Large intestine (tissue), 3 donors: ENCODE measurements at regions not wholly inside any gene's neighbourhood (a gene's known extent, or its start where the extent isn't known, plus 50 kb on each side); places are given as distances from the start of the nearest gene placed in this dataset.

Source experiments
- DNase-seq, 2 donors: peaks; one replicate each; pipeline versions ENCODE4 v3.0.0 to v3.0.0-alpha.2; 2013
- H3K27ac ChIP-seq: one replicate; pipeline ENCODE4 v1.5.1; 2013; ENCODE audit warnings: low read length
- H3K27me3 ChIP-seq: 2 replicates; pipeline ENCODE4 v1.6.1; 2013; ENCODE audit warnings: low read length; ENCODE audit not compliant: control insufficient read depth, insufficient read depth
- H3K36me3 ChIP-seq: 2 replicates; pipeline ENCODE4 v1.6.1; 2013; ENCODE audit warnings: low read length; ENCODE audit not compliant: control insufficient read depth, insufficient read depth
- H3K4me1 ChIP-seq: one replicate; pipeline ENCODE4 v1.6.1; 2013; ENCODE audit warnings: low read length; ENCODE audit not compliant: control insufficient read depth, insufficient read depth
- H3K4me3 ChIP-seq: one replicate; pipeline ENCODE4 v1.5.1; 2013; ENCODE audit warnings: low read length
- H3K9me3 ChIP-seq: one replicate; pipeline ENCODE4 v1.6.1; 2013; ENCODE audit warnings: mild to moderate bottlenecking, low read depth, low read length, moderate library complexity; ENCODE audit not compliant: control insufficient read depth
- WGBS: methylation state at CpG from one replicate; pipeline ENCODE4 v1.1.5; 2013; ENCODE audit warnings: low lambda C conversion rate; ENCODE audit not compliant: insufficient coverage; 5-methylcytosine and 5-hydroxymethylcytosine counted together

DNA sequence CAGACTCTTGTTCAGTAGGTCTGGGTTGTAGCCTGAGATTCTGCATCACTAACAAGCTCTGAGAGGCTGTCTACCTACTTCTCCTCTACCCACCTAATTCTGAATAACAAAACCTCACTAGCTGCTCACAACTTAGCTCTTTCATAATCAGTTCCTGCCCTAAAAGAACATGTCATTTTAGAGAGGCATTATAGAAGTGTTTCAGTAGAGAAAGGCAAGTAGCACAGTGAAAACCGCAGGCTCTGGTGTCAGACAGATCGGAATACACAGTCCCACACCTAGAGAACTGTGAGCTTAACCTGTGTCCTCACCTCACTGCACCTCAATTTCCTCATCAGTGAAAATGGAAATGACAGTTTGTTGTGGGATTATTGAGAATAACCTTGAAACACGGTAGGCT is 1337.6 kb upstream of the TENM4 start:
- Histone ChIP-seq H3K4me1 (no peaks in the 10 kb centered on the region), H3K27ac (no peak overlapping the region), H3K27me3 (no peaks in the 10 kb centered on the region), H3K9me3 (no peaks in the 10 kb centered on the region), H3K4me3 (no peak overlapping the region), H3K36me3 (no peaks in the 10 kb centered on the region)
- no peak for DNase-seq
- WGBS: 73% methylated on average over 2 of the region's 3 CpGs

DNA sequence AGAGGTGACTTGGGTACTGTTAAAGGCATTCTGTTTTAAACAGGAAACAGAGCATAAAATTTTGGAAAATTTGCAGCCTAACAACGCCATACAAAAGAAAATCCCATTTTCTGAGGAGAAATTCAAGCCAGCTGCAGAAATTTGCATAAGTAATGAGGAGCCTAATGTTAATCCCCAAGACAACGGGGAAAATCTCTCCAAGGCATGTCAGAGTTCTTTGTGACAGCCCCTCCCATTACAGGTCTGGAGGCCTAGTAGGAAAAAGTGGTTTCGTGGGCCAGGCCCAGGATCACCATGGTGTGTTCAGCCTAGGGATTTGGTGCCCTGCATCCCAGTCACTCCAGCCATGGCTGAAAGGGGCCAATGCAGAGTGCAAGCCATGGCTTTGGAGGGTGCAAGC is 1333.1 kb upstream of the TENM4 start:
- DNase-seq: no peak
- WGBS: no CpG with 5 or more reads among the region's 3 CpGs
- no peaks in the 10 kb centered on the region for H3K36me3 ChIP-seq
- no peaks in the 10 kb centered on the region for H3K4me1 ChIP-seq
- no peak overlapping the region for H3K27ac ChIP-seq
- no peaks in the 10 kb centered on the region for H3K9me3 ChIP-seq
- no peak overlapping the region for H3K4me3 ChIP-seq
- no peaks in the 10 kb centered on the region for H3K27me3 ChIP-seq

DNA sequence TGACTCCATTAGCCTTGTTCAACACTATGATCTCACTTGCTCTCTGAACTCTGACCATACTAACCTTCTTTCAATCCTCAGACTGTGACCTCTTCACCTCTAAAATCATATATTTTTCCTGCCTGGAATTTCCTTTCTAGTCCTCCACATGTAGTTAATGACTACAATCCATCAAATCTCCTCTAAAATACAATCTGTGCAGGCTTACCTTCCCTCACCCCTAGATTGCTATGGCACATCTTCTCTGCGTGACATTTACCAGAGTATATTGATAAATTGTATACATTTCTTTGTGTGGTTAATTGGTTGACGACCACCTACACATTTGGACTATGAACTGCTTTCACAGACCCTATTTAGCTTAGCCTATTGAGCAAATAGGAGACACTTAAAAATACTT is 1330.2 kb upstream of the TENM4 start:
- H3K27me3 ChIP-seq: no peaks in the 10 kb centered on the region
- H3K9me3 ChIP-seq: no peaks in the 10 kb centered on the region
- H3K4me3 ChIP-seq: no peak overlapping the region
- no peaks in the 10 kb centered on the region for H3K36me3 ChIP-seq
- no peaks in the 10 kb centered on the region for H3K4me1 ChIP-seq
- DNase-seq: no peak
- no peak overlapping the region for H3K27ac ChIP-seq
- WGBS: no CpG with 5 or more reads among the region's 2 CpGs

DNA sequence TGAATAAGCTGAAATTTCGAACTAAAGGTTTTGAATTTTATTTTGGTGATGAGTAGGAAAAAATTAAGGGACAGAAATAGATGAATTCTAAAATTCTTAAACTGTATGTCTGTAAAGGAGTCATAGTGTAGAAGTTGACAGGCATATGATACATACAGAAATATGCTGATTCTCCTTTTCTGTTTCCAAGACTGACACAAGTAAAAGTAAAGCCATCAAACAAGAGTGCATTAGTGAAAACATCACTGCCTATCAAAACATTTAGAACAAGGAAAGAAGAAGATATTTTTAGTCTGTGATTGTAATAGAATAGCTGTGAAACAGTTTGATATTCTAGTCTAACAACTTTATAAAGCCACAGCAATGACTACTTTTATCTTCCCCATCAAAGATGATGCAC is 1318.0 kb upstream of the TENM4 start:
- Histone ChIP-seq H3K9me3 (no peaks in the 10 kb centered on the region), H3K36me3 (no peaks in the 10 kb centered on the region), H3K4me3 (no peak overlapping the region), H3K4me1 (no peaks in the 10 kb centered on the region), H3K27me3 (no peaks in the 10 kb centered on the region), H3K27ac (no peak overlapping the region)
- WGBS: no CpG with 5 or more reads among the region's 1 CpG
- no peak for DNase-seq

DNA sequence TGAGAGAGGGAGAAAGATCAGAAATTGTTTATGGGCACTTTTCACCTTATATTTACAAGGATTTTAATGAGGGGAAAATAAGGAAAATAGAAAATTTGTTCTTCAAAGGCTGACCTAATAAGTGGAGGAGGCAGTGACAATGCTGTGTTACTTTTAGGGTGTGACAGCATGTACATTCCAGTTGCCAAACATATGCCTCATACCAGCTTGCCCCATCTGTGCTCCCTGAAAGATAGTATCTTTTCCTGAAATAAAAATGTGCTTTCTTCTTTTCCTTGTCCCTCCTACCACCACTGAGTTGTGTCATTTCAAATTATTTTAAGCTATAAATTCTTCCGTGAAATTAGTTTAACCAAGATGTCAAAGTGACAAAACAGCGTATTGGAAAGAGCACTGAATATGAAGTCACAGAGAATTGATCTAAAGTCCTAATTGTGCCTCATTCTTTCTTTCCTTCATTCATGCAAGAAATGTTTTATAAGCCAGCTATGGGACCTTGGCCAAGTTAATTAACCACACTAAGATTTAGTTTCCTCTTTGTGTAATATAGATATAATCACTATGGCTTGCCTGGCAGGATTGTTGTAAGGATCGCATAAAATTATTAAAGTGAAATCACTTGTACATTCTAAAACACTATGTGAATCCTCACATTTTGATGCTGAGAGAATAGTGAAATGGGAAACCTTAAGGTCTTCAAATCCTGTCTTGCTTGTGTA is 1307.5 kb upstream of the TENM4 start:
- Histone ChIP-seq H3K4me1 (no peaks in the 10 kb centered on the region), H3K27ac (no peak overlapping the region), H3K36me3 (no peaks in the 10 kb centered on the region), H3K4me3 (no peak overlapping the region), H3K9me3 (no peaks in the 10 kb centered on the region), H3K27me3 (peaks cover 2% of the 10 kb centered on the region)
- WGBS: 92% methylated on average over 2 of the region's 3 CpGs
- no peak for DNase-seq

DNA sequence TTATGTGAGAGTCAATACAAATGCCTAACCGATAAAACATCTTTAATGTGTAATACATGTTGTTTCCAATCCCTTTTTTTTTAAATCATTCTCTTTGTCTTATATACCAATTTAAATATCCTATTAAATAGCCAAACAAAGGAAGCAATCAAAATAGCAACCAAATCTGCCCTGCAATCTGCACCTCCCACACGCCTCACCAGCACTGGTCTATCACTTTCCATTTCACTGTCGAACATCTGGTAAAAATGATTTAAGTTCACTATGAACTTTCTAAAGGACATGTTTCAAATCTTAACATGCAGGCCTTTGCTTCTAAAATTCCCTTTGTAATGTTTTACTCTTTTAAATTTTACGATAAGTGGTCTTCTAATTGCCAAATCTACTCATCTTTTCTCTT is 1305.5 kb upstream of the TENM4 start:
- H3K4me3 ChIP-seq: no peak overlapping the region
- 90% methylated on average over 2 of the region's 4 CpGs for WGBS
- no peaks in the 10 kb centered on the region for H3K36me3 ChIP-seq
- no peak overlapping the region for H3K27ac ChIP-seq
- peaks cover 2% of the 10 kb centered on the region for H3K27me3 ChIP-seq
- no peaks in the 10 kb centered on the region for H3K4me1 ChIP-seq
- H3K9me3 ChIP-seq: no peaks in the 10 kb centered on the region
- no peak for DNase-seq

DNA sequence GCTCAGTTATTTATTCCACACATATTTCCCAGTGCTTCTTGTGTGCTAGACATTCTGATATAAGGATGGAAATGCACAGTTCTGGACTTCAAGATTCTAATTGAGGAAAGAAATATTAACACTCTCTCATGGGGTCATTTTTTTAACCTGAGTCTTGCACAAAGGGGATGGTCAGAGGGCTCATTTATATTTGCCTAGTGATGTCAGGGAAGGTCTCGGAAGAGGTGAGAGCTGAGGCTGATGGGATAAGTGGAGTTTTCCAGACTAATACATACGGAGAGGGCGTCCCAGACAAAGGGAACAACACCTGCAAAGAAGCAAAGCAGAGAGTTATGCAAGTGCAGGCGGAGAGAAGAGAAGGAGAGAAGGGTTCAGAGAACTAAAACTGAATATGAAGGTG is 1304.6 kb upstream of the TENM4 start:
- Histone ChIP-seq H3K27me3 (peaks cover 2% of the 10 kb centered on the region), H3K27ac (no peak overlapping the region), H3K9me3 (no peaks in the 10 kb centered on the region), H3K4me3 (no peak overlapping the region), H3K4me1 (no peaks in the 10 kb centered on the region), H3K36me3 (no peaks in the 10 kb centered on the region)
- WGBS: 100% methylated on average over 3 of the region's 4 CpGs
- DNase-seq: no peak

DNA sequence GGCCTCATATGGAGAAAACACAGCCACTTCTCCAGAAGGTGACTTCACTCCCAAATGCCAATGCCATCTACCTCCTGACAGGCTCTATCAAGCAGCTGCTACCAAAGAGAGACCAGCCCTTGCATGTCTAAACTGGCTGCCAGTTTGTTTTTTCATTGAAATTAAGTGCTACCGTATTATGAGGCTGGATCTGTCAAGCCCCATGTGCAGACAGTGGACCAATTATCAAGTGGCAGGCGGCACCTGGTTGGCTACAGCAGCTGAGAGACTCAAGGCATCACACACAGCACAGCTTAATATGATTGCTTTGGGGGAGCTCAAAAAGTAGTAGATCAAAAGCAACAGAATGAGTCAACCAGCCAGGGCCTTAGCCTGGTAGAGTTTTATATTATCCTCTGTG is 1293.0 kb upstream of the TENM4 start:
- H3K4me3 ChIP-seq: no peak overlapping the region
- H3K27me3 ChIP-seq: no peaks in the 10 kb centered on the region
- no peaks in the 10 kb centered on the region for H3K36me3 ChIP-seq
- no peak for DNase-seq
- no CpG with 5 or more reads among the region's 2 CpGs for WGBS
- no peaks in the 10 kb centered on the region for H3K4me1 ChIP-seq
- no peaks in the 10 kb centered on the region for H3K9me3 ChIP-seq
- no peak overlapping the region for H3K27ac ChIP-seq

DNA sequence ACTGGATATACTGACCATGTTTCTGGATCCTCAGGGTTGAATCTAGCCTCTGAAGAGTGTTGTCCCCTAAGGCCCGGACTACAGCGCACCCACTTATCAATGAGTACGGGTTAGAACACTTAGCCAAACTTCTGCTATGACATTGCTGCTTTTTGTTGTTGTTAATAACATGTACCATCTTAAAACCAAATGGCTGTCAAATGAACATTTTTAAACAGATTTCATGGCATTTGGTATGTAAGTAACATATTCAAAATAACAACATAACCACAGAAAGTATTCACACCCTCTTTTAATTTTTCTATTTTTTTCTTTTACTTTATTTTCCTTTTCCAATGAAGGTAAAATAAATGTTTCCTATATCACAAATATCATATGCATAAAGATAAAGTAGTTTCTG is 1292.5 kb upstream of the TENM4 start:
- Histone ChIP-seq H3K27ac (no peak overlapping the region), H3K36me3 (no peaks in the 10 kb centered on the region), H3K4me3 (no peak overlapping the region), H3K9me3 (no peaks in the 10 kb centered on the region), H3K4me1 (no peaks in the 10 kb centered on the region), H3K27me3 (no peaks in the 10 kb centered on the region)
- WGBS: no CpG with 5 or more reads among the region's 3 CpGs
- DNase-seq: no peak

DNA sequence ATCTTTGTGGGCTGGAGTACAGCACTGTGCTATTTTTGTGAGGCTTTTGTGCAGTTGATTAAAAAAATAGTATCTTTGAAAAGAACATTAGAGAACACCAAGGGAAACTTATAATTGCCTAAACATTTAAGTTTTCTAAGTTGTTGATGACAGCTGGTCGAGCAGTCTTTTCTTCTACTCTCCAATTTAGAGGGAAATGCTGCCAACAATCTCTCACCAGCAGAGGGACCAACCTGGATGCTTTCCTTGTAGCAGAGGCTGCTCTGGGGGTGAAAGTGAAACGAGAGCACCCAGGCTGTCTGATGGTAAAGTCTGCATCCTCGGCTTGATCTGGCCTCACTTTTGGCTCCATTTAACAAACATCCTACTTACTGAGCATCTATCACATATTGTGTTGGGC is 1286.5 kb upstream of the TENM4 start:
- WGBS: no CpG with 5 or more reads among the region's 3 CpGs
- peak; percentile 5 to 36 for DNase-seq
- H3K4me1 ChIP-seq: no peaks in the 10 kb centered on the region

DNA sequence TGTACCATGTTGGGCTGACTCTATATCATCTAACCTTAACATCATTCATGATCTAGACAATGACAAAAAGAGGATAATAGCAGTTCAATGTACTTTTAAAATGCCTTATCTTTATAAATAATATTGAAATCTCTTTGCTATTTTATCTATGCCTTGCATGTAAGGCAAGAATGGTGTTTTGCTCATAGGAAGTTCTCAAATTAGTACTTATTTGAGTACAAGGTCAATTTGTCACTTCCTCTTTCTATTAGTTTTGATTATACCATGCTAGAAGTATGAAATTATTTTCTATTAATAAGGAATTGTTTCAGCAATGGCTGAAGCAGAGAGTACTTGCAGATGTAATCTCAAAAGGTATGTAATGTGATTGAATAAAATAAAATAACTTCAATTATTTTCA is 1285.4 kb upstream of the TENM4 start:
- no peaks in the 10 kb centered on the region for H3K36me3 ChIP-seq
- no peak overlapping the region for H3K4me3 ChIP-seq
- H3K4me1 ChIP-seq: no peaks in the 10 kb centered on the region
- H3K27me3 ChIP-seq: no peaks in the 10 kb centered on the region
- DNase-seq: no peak
- H3K9me3 ChIP-seq: no peaks in the 10 kb centered on the region
- H3K27ac ChIP-seq: no peak overlapping the region

More for the DNA sequence above, 1286.5 kb upstream of the TENM4 start:
- no peak overlapping the region for H3K27ac ChIP-seq
- no peaks in the 10 kb centered on the region for H3K36me3 ChIP-seq
- no peaks in the 10 kb centered on the region for H3K27me3 ChIP-seq
- H3K9me3 ChIP-seq: no peaks in the 10 kb centered on the region
- no peak overlapping the region for H3K4me3 ChIP-seq
